Spleen (tissue), 7 donors: ENCODE measurements at regions not wholly inside any gene's neighbourhood (a gene's known extent, or its start where the extent isn't known, plus 50 kb on each side); places are given as distances from the start of the nearest gene placed in this dataset.
"Not testable (repeated sequence)": the region's sequence is repeated elsewhere in the genome, so short reads cannot be mapped to it uniquely, and the experiment has no call there.

ENCODE experiments used
- POLR2A ChIP-seq, 3 donors: fragments of 450-650 bp; IDR thresholded peaks; one replicate each; pipeline ENCODE4 v1.5.1; 2017; ENCODE audit warnings: antibody characterized with exemption in 3 of 3, mild to moderate bottlenecking in 1 of 3
- TF ChIP-seq, protein P1 (sequence below), 11 experiments: fragments of 200-600 bp in 7 of 11; fragments of 450-650 bp in 4 of 11; sonication (generic) in 4 of 11; IDR thresholded peaks in 8 of 11; conservative IDR thresholded peaks in 3 of 11; 1 replicate in 7 of 11; 2 replicates in 4 of 11; pipeline versions ENCODE4 v1.4.0 to v1.8.0; 2016 to 2021; ENCODE audit warnings: antibody characterized with exemption in 11 of 11, inconsistent platforms in 4 of 11, mild to moderate bottlenecking in 1 of 11
- donor health status: DM: no; HTN: no; CAD: no; lungs with moderate emphysema.
- donor health status: DM: no; HTN: no; CAD: no.
- donor health status: DM: no; HTN: no; CAD: no.

GRCh38 chr3:195958736-195959135 is 50.4 kb upstream of the TNK2 start:
- TF ChIP-seq POLR2A (IDR thresholded peaks at IDR 0.05): not testable (repeated sequence)
- TF ChIP-seq, protein P1, sequence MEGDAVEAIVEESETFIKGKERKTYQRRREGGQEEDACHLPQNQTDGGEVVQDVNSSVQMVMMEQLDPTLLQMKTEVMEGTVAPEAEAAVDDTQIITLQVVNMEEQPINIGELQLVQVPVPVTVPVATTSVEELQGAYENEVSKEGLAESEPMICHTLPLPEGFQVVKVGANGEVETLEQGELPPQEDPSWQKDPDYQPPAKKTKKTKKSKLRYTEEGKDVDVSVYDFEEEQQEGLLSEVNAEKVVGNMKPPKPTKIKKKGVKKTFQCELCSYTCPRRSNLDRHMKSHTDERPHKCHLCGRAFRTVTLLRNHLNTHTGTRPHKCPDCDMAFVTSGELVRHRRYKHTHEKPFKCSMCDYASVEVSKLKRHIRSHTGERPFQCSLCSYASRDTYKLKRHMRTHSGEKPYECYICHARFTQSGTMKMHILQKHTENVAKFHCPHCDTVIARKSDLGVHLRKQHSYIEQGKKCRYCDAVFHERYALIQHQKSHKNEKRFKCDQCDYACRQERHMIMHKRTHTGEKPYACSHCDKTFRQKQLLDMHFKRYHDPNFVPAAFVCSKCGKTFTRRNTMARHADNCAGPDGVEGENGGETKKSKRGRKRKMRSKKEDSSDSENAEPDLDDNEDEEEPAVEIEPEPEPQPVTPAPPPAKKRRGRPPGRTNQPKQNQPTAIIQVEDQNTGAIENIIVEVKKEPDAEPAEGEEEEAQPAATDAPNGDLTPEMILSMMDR (IDR thresholded peaks at IDR 0.05 in 8 of 11, conservative IDR thresholded peaks at IDR 0.05 in 3 of 11): not testable (repeated sequence)
